C4-2B (cell line): ENCODE measurements at regions not wholly inside any gene's neighbourhood (a gene's known extent, or its start where the extent isn't known, plus 50 kb on each side); places are given as distances from the start of the nearest gene placed in this dataset.

Source experiments
- H3K27ac ChIP-seq: fragments of 450-650 bp; 2 replicates; pipeline ENCODE4 v1.5.1; 2017
- ZFX ChIP-seq: fragments of 450-650 bp; IDR thresholded peaks from 2 replicates; pipeline ENCODE4 v1.6.1; 2017
- TF ChIP-seq, protein P1 (sequence below): fragments of 450-650 bp; conservative IDR thresholded peaks from 2 replicates; pipeline ENCODE4 v1.5.1; 2017; ENCODE audit warnings: mild to moderate bottlenecking

DNA sequence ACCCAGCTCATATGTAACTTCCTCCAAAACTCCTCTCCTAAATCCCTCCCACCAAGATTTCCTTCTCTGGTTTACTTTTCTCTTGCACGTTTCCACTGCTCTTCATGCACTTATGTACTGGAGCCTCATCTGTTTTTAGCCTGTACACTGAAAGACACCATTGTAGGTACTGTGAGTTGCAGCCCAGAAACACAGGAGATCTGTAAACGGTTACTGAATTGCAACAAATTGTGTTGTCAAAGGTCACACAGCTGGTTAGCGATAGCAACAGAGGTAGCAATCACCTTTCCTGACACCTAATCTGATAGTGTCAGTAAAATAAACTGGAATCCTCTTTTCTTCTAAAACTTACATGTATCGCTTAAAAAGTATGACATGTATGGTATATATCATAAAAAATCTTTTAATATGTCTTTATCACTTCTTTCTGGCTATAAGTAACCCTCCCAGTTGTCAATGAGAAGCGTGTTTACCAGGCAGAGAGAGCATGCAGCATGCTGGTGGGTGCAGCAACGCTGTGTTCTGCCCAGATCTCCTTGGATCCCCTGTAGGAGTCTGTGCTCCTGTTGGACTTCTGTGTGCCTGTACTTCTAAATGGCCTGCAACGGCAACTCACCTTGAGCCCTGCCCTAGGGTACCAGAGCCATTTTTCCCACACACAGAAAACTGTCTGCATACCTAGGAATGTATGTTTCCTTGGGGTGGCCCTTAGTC is 121.5 kb upstream of the CPM start:
- TF ChIP-seq, protein P1, sequence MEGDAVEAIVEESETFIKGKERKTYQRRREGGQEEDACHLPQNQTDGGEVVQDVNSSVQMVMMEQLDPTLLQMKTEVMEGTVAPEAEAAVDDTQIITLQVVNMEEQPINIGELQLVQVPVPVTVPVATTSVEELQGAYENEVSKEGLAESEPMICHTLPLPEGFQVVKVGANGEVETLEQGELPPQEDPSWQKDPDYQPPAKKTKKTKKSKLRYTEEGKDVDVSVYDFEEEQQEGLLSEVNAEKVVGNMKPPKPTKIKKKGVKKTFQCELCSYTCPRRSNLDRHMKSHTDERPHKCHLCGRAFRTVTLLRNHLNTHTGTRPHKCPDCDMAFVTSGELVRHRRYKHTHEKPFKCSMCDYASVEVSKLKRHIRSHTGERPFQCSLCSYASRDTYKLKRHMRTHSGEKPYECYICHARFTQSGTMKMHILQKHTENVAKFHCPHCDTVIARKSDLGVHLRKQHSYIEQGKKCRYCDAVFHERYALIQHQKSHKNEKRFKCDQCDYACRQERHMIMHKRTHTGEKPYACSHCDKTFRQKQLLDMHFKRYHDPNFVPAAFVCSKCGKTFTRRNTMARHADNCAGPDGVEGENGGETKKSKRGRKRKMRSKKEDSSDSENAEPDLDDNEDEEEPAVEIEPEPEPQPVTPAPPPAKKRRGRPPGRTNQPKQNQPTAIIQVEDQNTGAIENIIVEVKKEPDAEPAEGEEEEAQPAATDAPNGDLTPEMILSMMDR: no peak
- no peak for TF ChIP-seq ZFX
- no peak overlapping the region for H3K27ac ChIP-seq

DNA sequence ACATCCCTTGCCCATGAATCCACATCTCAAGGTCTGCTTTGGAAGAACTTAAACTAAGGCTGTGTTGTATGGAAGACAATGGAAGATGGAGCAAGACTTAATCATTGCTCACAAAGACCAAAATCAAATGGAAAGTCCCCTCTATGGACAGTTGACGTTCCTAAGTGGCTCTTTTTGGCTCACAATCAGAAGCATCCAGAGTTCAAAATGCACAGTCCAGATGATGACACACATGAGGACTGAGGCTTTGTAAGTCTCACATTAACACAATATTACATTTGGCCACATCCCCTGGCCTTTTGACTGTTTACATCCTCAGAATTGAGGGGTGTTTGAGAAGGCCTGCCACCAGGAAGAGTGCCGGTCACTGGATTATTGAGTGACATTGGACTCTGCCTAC is 122.3 kb upstream of the CPM start:
- H3K27ac ChIP-seq: no peak overlapping the region
- TF ChIP-seq, protein P1: no peak
- TF ChIP-seq ZFX: no peak

DNA sequence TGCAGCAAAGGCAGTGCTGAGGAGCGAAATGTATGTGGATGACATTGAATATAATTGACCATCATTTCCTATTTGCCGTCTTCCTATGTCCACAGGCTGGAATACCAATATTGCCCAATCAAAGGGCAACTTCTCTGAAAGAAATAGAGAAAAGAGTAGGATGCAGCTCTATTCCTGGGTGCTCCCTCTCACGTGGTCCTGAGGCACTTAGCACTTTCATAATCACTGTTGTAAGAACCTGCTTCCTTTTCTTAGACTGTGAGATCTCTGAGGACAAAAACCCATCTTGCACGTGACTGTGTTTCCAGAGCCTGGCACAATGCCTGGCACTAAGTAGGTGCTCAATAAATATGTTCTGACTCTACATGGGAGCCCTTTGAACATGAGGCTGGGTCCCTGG is 122.7 kb upstream of the CPM start:
- no peak overlapping the region for H3K27ac ChIP-seq
- TF ChIP-seq, protein P1: no peak
- no peak for TF ChIP-seq ZFX

DNA sequence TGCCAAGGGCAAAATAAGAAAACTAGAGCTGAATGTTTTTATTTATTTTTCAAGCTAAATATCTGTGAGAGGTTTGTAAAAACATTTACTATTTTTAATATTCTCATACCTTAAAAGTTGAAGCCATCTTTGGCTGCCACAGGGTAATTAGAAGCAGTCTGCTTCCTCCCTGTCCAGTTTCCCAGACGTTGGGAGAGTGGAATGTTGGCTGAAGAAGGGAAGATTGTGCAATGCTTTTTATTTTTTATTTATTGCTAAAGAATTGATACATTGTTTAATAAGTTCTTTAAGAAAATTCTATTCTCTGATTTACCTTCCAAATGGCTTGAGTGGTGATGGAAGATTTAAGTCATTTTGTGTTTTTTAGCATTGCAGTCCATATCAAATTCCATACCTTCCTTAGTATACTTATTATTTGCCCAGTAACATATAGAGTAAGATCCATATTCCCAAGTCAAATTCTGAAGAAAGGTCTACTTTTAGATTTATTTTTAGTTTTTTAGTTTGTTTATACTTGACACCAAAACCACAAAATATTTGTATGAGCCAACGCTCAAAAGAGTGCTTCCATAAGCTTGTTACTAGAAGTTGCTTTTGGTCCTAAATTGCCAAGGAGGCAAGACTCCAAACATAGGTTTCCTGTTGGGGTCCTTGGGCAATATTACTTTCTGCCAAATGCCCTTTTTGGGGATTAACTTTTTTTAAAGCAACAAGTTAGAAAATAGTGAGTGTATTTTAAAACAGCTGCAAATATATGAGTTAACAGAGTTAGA is 124.0 kb upstream of the CPM start:
- H3K27ac ChIP-seq: no peak overlapping the region
- TF ChIP-seq ZFX: no peak
- TF ChIP-seq, protein P1: no peak

DNA sequence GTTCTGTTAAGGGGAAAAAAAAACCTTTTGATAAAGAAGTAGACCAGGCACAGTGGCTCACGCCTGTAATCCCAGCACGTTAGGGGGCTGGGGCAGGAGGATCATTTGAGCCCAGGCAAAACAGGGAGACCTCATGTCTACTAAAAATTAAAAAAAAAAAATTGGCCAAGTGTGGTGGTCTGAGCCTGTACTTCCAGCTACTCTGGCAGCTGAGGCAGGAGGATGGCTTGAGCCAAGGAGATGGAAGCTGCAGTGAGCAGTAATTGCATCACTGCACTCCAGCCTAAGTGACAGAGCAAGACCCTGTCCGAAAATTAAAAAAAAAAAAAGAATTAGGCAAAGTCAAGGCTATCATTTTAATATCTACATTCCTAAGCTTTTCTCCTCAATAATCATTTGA is 124.8 kb upstream of the CPM start:
- no peak overlapping the region for H3K27ac ChIP-seq
- TF ChIP-seq ZFX: no peak
- TF ChIP-seq, protein P1: no peak

DNA sequence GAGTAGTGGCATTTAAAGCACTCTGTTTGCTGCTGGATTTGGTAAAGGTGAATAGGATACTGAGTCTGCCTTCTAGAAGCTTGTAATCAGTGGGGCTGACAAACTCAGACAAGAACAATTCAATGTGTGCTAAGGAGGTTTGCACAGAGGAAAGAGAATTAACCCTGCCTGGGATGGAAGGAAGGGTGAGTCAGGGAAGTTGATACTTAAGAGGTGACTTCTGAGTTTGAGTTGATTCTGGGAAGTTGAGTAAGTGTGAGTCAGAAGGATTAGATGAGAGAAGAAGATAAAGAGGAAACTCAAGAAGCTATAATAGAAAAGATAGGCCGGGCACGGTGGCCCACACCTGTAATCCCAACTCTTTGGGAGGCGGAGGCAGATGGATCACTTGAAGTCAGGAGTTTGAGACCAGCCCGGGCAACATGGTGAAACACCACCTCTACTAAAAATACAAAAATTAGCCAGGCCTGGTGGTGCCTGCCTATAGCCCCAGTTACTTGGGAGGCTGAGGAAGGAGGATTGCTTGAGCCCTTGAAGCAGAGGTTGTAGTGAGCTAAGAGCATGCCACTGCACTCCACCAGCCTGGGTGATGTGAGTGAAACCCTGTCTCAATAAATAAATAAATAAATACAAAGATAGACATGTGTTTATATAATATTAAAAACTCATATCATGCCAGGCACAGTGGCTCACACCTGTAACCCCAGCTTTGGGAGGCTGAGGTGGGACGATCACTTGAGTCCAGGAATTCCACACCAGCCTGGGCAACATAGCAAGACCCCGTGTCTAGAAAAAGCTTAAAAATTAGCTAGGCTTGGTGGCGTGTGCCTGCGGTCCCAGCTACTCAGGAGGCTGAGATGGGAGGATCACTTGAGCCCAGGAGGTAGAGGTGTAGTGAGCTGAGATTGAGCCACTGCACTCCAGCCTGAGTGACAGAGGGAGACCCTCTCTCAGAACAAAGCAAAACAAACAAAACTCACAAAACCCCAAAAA is 126.8 kb upstream of the CPM start:
- TF ChIP-seq, protein P1: no peak
- no peak for TF ChIP-seq ZFX
- H3K27ac ChIP-seq: no peak overlapping the region
